NCI-H345 treated with DMSO at 0.1 percent for 48 hours (cell line): ENCODE measurements at regions not wholly inside any gene's neighbourhood (a gene's known extent, or its start where the extent isn't known, plus 50 kb on each side); places are given as distances from the start of the nearest gene placed in this dataset.

Experiments
- DNase-seq: peaks from one replicate; lab custom pipeline; 2025; ENCODE audit not compliant: unreplicated experiment; lab: John Stamatoyannopoulos, UW

- no peak for DNase-seq
Measured at GRCh38 chr1:191140038-191140437, 662.4 kb upstream of the BRINP3 start.

- no peak for DNase-seq
Measured at GRCh38 chr1:191142748-191143147, 665.1 kb upstream of the BRINP3 start.

GRCh38 chr1:191145834-191146233, 668.2 kb upstream of the BRINP3 start:
- DNase-seq, result no peak

- no peak for DNase-seq
Measured at GRCh38 chr1:191151321-191151807, 673.7 kb upstream of the BRINP3 start.

GRCh38 chr1:191152776-191153175, 675.1 kb upstream of the BRINP3 start:
- DNase-seq, result no peak

GRCh38 chr1:191155178-191155577, 677.5 kb upstream of the BRINP3 start:
- DNase-seq, result no peak

- DNase-seq, result no peak
Measured at GRCh38 chr1:191160837-191161236, 683.2 kb upstream of the BRINP3 start.

GRCh38 chr1:191162762-191163161, 685.1 kb upstream of the BRINP3 start:
- no peak for DNase-seq

- no peak for DNase-seq
Measured at GRCh38 chr1:191163621-191164020, 686.0 kb upstream of the BRINP3 start.

- DNase-seq, result no peak
Measured at GRCh38 chr1:191174298-191174697, 696.6 kb upstream of the BRINP3 start.

- no peak for DNase-seq
Measured at GRCh38 chr1:191176131-191176530, 698.5 kb upstream of the BRINP3 start.

- no peak for DNase-seq
Measured at GRCh38 chr1:191206513-191207207, 729.0 kb upstream of the BRINP3 start.

GRCh38 chr1:191222206-191222605, 744.5 kb upstream of the BRINP3 start:
- no peak for DNase-seq

GRCh38 chr1:191240925-191241324, 763.3 kb upstream of the BRINP3 start:
- no peak for DNase-seq

GRCh38 chr1:191255354-191256054, 777.8 kb upstream of the BRINP3 start:
- DNase-seq, result no peak

- DNase-seq, result no peak
Measured at GRCh38 chr1:191256917-191257316, 779.3 kb upstream of the BRINP3 start.

- DNase-seq, result no peak
Measured at GRCh38 chr1:191260056-191260455, 782.4 kb upstream of the BRINP3 start.

GRCh38 chr1:191261111-191261510, 783.4 kb upstream of the BRINP3 start:
- no peak for DNase-seq

GRCh38 chr1:191279266-191279800, 801.7 kb upstream of the BRINP3 start:
- no peak for DNase-seq

GRCh38 chr1:191284175-191284574, 806.5 kb upstream of the BRINP3 start:
- DNase-seq, result no peak

- DNase-seq, result no peak
Measured at GRCh38 chr1:191290441-191290840, 812.8 kb upstream of the BRINP3 start.

GRCh38 chr1:191305370-191305769, 827.7 kb upstream of the BRINP3 start:
- DNase-seq, result no peak
